PC-3 (cell line): ENCODE measurements at regions not wholly inside any gene's neighbourhood (a gene's known extent, or its start where the extent isn't known, plus 50 kb on each side); places are given as distances from the start of the nearest gene placed in this dataset.

ENCODE experiments used
- EZH2 ChIP-seq: fragments of 300-600 bp; sonication (generic); IDR thresholded peaks from one replicate; pipeline ENCODE4 v1.6.1; 2017; ENCODE audit warnings: antibody characterized with exemption, mild to moderate bottlenecking, low read length; ENCODE audit not compliant: unreplicated experiment
- EZH2phosphoT487 ChIP-seq: fragments of 300-600 bp; sonication (generic); IDR thresholded peaks from 2 replicates; pipeline ENCODE4 v1.6.1; 2018; ENCODE audit warnings: mild to moderate bottlenecking, antibody characterized with exemption, low read length, borderline replicate concordance
- TF ChIP-seq, protein P1 (sequence below): fragments of 300-600 bp; sonication (generic); conservative IDR thresholded peaks from 2 replicates; pipeline ENCODE4 v1.5.1; 2017; ENCODE audit warnings: antibody characterized with exemption, low read depth, mild to moderate bottlenecking, low read length

DNA sequence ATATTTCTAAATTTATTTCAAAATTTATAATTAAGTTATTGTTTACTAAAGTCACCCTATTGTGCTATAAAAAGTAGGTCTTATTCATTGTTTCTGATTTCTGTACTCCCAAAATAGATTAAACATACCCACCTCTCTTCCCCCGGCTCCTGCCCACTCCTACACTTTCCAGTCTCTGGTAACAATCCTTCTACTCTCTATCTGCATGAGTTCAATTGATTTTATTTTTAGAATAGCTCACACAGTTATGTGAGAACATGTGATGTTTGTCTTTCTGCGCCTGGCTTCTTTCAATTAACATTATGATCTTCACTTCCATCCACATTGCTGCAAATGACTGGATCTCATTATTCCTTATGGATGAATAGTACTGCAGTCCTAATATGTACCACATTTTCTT lies 269.3 kb downstream of the ACTRT1 start:
- no peak for TF ChIP-seq EZH2
- TF ChIP-seq, protein P1, sequence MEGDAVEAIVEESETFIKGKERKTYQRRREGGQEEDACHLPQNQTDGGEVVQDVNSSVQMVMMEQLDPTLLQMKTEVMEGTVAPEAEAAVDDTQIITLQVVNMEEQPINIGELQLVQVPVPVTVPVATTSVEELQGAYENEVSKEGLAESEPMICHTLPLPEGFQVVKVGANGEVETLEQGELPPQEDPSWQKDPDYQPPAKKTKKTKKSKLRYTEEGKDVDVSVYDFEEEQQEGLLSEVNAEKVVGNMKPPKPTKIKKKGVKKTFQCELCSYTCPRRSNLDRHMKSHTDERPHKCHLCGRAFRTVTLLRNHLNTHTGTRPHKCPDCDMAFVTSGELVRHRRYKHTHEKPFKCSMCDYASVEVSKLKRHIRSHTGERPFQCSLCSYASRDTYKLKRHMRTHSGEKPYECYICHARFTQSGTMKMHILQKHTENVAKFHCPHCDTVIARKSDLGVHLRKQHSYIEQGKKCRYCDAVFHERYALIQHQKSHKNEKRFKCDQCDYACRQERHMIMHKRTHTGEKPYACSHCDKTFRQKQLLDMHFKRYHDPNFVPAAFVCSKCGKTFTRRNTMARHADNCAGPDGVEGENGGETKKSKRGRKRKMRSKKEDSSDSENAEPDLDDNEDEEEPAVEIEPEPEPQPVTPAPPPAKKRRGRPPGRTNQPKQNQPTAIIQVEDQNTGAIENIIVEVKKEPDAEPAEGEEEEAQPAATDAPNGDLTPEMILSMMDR = no peak
- TF ChIP-seq EZH2phosphoT487 = no peak
